Activated T-helper 1 cell treated with Interleukin-2 at 50 U/mL for 16 hours (primary cell): ENCODE measurements at regions not wholly inside any gene's neighbourhood (a gene's known extent, or its start where the extent isn't known, plus 50 kb on each side); places are given as distances from the start of the nearest gene placed in this dataset.

ENCODE experiments used
- DNase-seq: peaks from one replicate; pipeline ENCODE4 v3.0.0-alpha.2; 2020; ENCODE audit warnings: low read depth

- no peak for DNase-seq
These were observed 91.0 kb upstream of the KCNA3 start for GRCh38 chr1:110765640-110766335.

GRCh38 chr1:110763149-110763548 is 88.4 kb upstream of the KCNA3 start:
- no peak for DNase-seq

GRCh38 chr1:110760321-110760720 is 85.6 kb upstream of the KCNA3 start:
- DNase-seq: no peak

GRCh38 chr1:110756506-110756905 is 81.8 kb upstream of the KCNA3 start:
- DNase-seq: no peak

GRCh38 chr1:110752941-110753725 is 78.4 kb upstream of the KCNA3 start:
- DNase-seq: no peak

GRCh38 chr1:110750562-110750961 is 75.8 kb upstream of the KCNA3 start:
- no peak for DNase-seq

- DNase-seq: no peak
These were observed 75.2 kb upstream of the KCNA3 start for GRCh38 chr1:110749960-110750359.

- DNase-seq: peak; percentile 12
These were observed 72.0 kb upstream of the KCNA3 start for GRCh38 chr1:110746644-110747259.

GRCh38 chr1:110743397-110743796 is 68.7 kb upstream of the KCNA3 start:
- no peak for DNase-seq

GRCh38 chr1:110736900-110737605 is 62.3 kb upstream of the KCNA3 start:
- DNase-seq: no peak

GRCh38 chr1:110734133-110734680 is 59.5 kb upstream of the KCNA3 start:
- DNase-seq: no peak

GRCh38 chr1:110731529-110731928 is 56.8 kb upstream of the KCNA3 start:
- DNase-seq: no peak

GRCh38 chr1:110728388-110729001 is 53.8 kb upstream of the KCNA3 start:
- no peak for DNase-seq

- DNase-seq: no peak
These were observed 52.5 kb upstream of the KCNA3 start for GRCh38 chr1:110727246-110727645.

GRCh38 chr1:110726755-110727154 is 52.0 kb upstream of the KCNA3 start:
- DNase-seq: no peak
